Chondrocyte (in vitro differentiated cells): ENCODE measurements at regions not wholly inside any gene's neighbourhood (a gene's known extent, or its start where the extent isn't known, plus 50 kb on each side); places are given as distances from the start of the nearest gene placed in this dataset.

Source experiments
- DNase-seq: peaks from one replicate; pipeline ENCODE4 v3.0.0; 2021; ENCODE audit warnings: mixed read lengths, low spot score
- H3K27ac Mint-ChIP-seq: one replicate; pipeline ENCODE4 v1.8.0; 2021; ENCODE audit warnings: mild to moderate bottlenecking, moderate library complexity, mixed read lengths; ENCODE audit not compliant: unreplicated experiment
- H3K27me3 Mint-ChIP-seq: 2 replicates; pipeline ENCODE4 v1.8.0; 2021; ENCODE audit warnings: low read depth, mixed read lengths
- H3K36me3 Mint-ChIP-seq: 2 replicates; pipeline ENCODE4 v1.8.0; 2021; ENCODE audit warnings: low read depth, mixed read lengths
- H3K4me1 Mint-ChIP-seq: 2 replicates; pipeline ENCODE4 v1.8.0; 2021; ENCODE audit warnings: low read depth, mild to moderate bottlenecking, mixed read lengths
- H3K4me3 Mint-ChIP-seq: one replicate; pipeline ENCODE4 v1.8.0; 2021; ENCODE audit warnings: mild to moderate bottlenecking, moderate library complexity, mixed read lengths; ENCODE audit not compliant: unreplicated experiment
- H3K9me3 Mint-ChIP-seq: 2 replicates; pipeline ENCODE4 v1.8.0; 2021; ENCODE audit warnings: low read depth, mixed read lengths
- CTCF ChIP-seq: fragments of 200-600 bp; sonication (generic); IDR thresholded peaks from 2 replicates; pipeline ENCODE4 v1.5.0; 2021; ENCODE audit warnings: antibody characterized with exemption, mild to moderate bottlenecking, moderate library complexity

- no peak for DNase-seq
- Mint-ChIP-seq H3K27ac (no peak overlapping the region), H3K4me3 (no peak overlapping the region), H3K27me3 (peaks cover 28% of the 10 kb centered on the region), H3K4me1 (no peaks in the 10 kb centered on the region), H3K9me3 (no peaks in the 10 kb centered on the region), H3K36me3 (no peaks in the 10 kb centered on the region)
- TF ChIP-seq CTCF: no peak
Observed at GRCh38 chr11:96706761-96707160, 316.9 kb downstream of the JRKL start.

- no peak for TF ChIP-seq CTCF
- Mint-ChIP-seq H3K4me1 (no peaks in the 10 kb centered on the region), H3K27me3 (peaks cover 28% of the 10 kb centered on the region)
Observed at GRCh38 chr11:96707273-96707672, 317.5 kb downstream of the JRKL start.

GRCh38 chr11:96708219-96708878, 318.5 kb downstream of the JRKL start:
- H3K27me3 Mint-ChIP-seq: peaks cover 32% of the 10 kb centered on the region
- H3K4me1 Mint-ChIP-seq: no peaks in the 10 kb centered on the region
- TF ChIP-seq CTCF: no peak
- H3K27ac Mint-ChIP-seq: no peak overlapping the region
- no peaks in the 10 kb centered on the region for H3K36me3 Mint-ChIP-seq
- no peak for DNase-seq
- no peak overlapping the region for H3K4me3 Mint-ChIP-seq
- no peaks in the 10 kb centered on the region for H3K9me3 Mint-ChIP-seq

More at GRCh38 chr11:96707273-96707672, 317.5 kb downstream of the JRKL start:
- Mint-ChIP-seq H3K4me3 (no peak overlapping the region), H3K27ac (no peak overlapping the region), H3K9me3 (no peaks in the 10 kb centered on the region), H3K36me3 (no peaks in the 10 kb centered on the region)
- DNase-seq: no peak

GRCh38 chr11:96713301-96713700, 323.5 kb downstream of the JRKL start:
- no peak overlapping the region for H3K4me3 Mint-ChIP-seq
- no peak overlapping the region for H3K27ac Mint-ChIP-seq
- H3K4me1 Mint-ChIP-seq: no peaks in the 10 kb centered on the region
- no peaks in the 10 kb centered on the region for H3K36me3 Mint-ChIP-seq
- no peak for DNase-seq
- peaks cover 24% of the 10 kb centered on the region for H3K27me3 Mint-ChIP-seq
- no peaks in the 10 kb centered on the region for H3K9me3 Mint-ChIP-seq
- no peak for TF ChIP-seq CTCF

- no peaks in the 10 kb centered on the region for H3K9me3 Mint-ChIP-seq
- no peaks in the 10 kb centered on the region for H3K4me1 Mint-ChIP-seq
- H3K4me3 Mint-ChIP-seq: no peak overlapping the region
- no peak for TF ChIP-seq CTCF
- peaks cover 19% of the 10 kb centered on the region for H3K27me3 Mint-ChIP-seq
- H3K36me3 Mint-ChIP-seq: no peaks in the 10 kb centered on the region
- no peak overlapping the region for H3K27ac Mint-ChIP-seq
- no peak for DNase-seq
Observed at GRCh38 chr11:96714689-96715088, 324.9 kb downstream of the JRKL start.
